Loucy (cell line): ENCODE measurements at regions not wholly inside any gene's neighbourhood (a gene's known extent, or its start where the extent isn't known, plus 50 kb on each side); places are given as distances from the start of the nearest gene placed in this dataset.

Experiments used
- H2AFZ ChIP-seq: fragments of 200-600 bp; sonication (generic); 2 replicates; pipeline ENCODE4 v1.6.0; 2016; ENCODE audit warnings: antibody characterized with exemption, mild to moderate bottlenecking, low read length, moderate library complexity
- H3F3A ChIP-seq: fragments of 200-600 bp; 2 replicates; pipeline ENCODE4 v1.6.0; 2016; ENCODE audit warnings: antibody characterized with exemption, low read depth, mild to moderate bottlenecking
- H3K27me3 ChIP-seq: fragments of 200-600 bp; sonication (generic); 2 replicates; pipeline ENCODE4 v1.6.1; 2014; ENCODE audit warnings: low read length, mild to moderate bottlenecking; ENCODE audit not compliant: insufficient read depth, poor library complexity, severe bottlenecking
- H3K36me3 ChIP-seq: fragments of 200-600 bp; sonication (generic); 2 replicates; pipeline ENCODE4 v1.6.1; 2016; ENCODE audit warnings: low read length; ENCODE audit not compliant: insufficient read depth
- H3K4me1 ChIP-seq: fragments of 200-600 bp; sonication (generic); 2 replicates; pipeline ENCODE4 v1.5.1; 2014; ENCODE audit warnings: low read length, mild to moderate bottlenecking; ENCODE audit not compliant: insufficient read depth, poor library complexity, severe bottlenecking
- H3K4me2 ChIP-seq: fragments of 200-600 bp; sonication (generic); 2 replicates; pipeline ENCODE4 v1.6.0; 2014; ENCODE audit warnings: antibody characterized with exemption, low read length, low read depth, mild to moderate bottlenecking; ENCODE audit not compliant: poor library complexity, severe bottlenecking
- H3K4me3 ChIP-seq: fragments of 200-600 bp; sonication (generic); 2 replicates; pipeline ENCODE4 v1.5.1; 2014; ENCODE audit warnings: low read length, mild to moderate bottlenecking, mixed read lengths; ENCODE audit not compliant: poor library complexity, severe bottlenecking
- H3K79me2 ChIP-seq: fragments of 200-600 bp; sonication (generic); 2 replicates; pipeline ENCODE4 v1.6.1; 2014; ENCODE audit warnings: low read length; ENCODE audit not compliant: insufficient read depth
- H3K9ac ChIP-seq: fragments of 200-600 bp; sonication (generic); 2 replicates; pipeline ENCODE4 v1.6.0; 2014; ENCODE audit warnings: mild to moderate bottlenecking, low read depth, low read length, moderate library complexity; ENCODE audit not compliant: poor library complexity, severe bottlenecking
- H3K9me2 ChIP-seq: fragments of 200-600 bp; sonication (generic); replicated peaks from 2 replicates; pipeline ENCODE4 v1.6.1; 2016; ENCODE audit warnings: low read depth, low read length, mixed read lengths
- H3K9me3 ChIP-seq: fragments of 200-600 bp; sonication (generic); 2 replicates; pipeline ENCODE4 v1.6.1; 2014; ENCODE audit warnings: mild to moderate bottlenecking, antibody characterized with exemption, low read length, low read depth; ENCODE audit not compliant: insufficient read depth
- H4K20me1 ChIP-seq: fragments of 200-600 bp; sonication (generic); 2 replicates; pipeline ENCODE4 v1.6.0; 2014; ENCODE audit warnings: antibody characterized with exemption, low read length, mild to moderate bottlenecking; ENCODE audit not compliant: insufficient read depth, poor library complexity, severe bottlenecking
- EZH2phosphoT487 ChIP-seq: fragments of 200-600 bp; IDR thresholded peaks from 2 replicates; pipeline ENCODE4 v1.6.1; 2018; ENCODE audit warnings: antibody characterized with exemption, mild to moderate bottlenecking, moderate library complexity, borderline replicate concordance
- TF ChIP-seq, protein P1 (sequence below): fragments of 200-600 bp; sonication (generic); conservative IDR thresholded peaks from 2 replicates; pipeline ENCODE4 v1.5.1; 2014; ENCODE audit warnings: mild to moderate bottlenecking, antibody characterized with exemption, low read length

- no peaks in the 10 kb centered on the region for H3K9me2 ChIP-seq
- no peaks in the 10 kb centered on the region for H3K9me3 ChIP-seq
- no peak overlapping the region for H3K4me2 ChIP-seq
- H3K36me3 ChIP-seq = no peaks in the 10 kb centered on the region
- H3K79me2 ChIP-seq = no peaks in the 10 kb centered on the region
- H3K9ac ChIP-seq = no peak overlapping the region
- no peak overlapping the region for H2AFZ ChIP-seq
- no peaks in the 10 kb centered on the region for H4K20me1 ChIP-seq
- peaks cover 14% of the 10 kb centered on the region for H3K4me1 ChIP-seq
- H3K27me3 ChIP-seq = no peaks in the 10 kb centered on the region
- TF ChIP-seq, protein P1, sequence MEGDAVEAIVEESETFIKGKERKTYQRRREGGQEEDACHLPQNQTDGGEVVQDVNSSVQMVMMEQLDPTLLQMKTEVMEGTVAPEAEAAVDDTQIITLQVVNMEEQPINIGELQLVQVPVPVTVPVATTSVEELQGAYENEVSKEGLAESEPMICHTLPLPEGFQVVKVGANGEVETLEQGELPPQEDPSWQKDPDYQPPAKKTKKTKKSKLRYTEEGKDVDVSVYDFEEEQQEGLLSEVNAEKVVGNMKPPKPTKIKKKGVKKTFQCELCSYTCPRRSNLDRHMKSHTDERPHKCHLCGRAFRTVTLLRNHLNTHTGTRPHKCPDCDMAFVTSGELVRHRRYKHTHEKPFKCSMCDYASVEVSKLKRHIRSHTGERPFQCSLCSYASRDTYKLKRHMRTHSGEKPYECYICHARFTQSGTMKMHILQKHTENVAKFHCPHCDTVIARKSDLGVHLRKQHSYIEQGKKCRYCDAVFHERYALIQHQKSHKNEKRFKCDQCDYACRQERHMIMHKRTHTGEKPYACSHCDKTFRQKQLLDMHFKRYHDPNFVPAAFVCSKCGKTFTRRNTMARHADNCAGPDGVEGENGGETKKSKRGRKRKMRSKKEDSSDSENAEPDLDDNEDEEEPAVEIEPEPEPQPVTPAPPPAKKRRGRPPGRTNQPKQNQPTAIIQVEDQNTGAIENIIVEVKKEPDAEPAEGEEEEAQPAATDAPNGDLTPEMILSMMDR = no peak
- no peak for TF ChIP-seq EZH2phosphoT487
- H3K4me3 ChIP-seq = no peak overlapping the region
- no peaks in the 10 kb centered on the region for H3F3A ChIP-seq
These were observed 180.0 kb upstream of the INHBA start for GRCh38 chr7:41882745-41883420.

DNA sequence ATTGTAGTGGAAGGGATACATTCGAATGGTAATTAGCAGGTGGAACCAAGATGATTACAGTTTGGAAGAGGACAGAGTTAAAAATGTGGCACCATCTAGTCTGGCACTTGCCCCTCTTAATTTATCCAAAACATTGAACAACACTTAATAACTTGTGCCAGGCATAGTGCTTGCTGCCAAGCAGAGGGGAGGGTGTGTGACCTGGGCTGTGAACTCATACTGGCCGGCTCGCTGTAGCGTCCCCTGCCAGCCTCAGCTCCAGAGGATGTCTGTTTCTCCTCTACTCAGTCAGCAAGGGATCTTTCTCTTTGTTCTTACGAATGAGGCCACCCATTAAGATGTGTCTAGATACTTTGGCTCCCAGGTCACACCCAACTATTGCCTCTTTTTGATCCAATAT is 179.4 kb upstream of the INHBA start:
- H3K9ac ChIP-seq = no peak overlapping the region
- H3K79me2 ChIP-seq = no peaks in the 10 kb centered on the region
- H3K4me1 ChIP-seq = peaks cover 14% of the 10 kb centered on the region
- TF ChIP-seq, protein P1 = no peak
- TF ChIP-seq EZH2phosphoT487 = no peak
- H3K27me3 ChIP-seq = no peaks in the 10 kb centered on the region
- no peaks in the 10 kb centered on the region for H4K20me1 ChIP-seq
- peak overlapping the region; percentile 14 for H3K4me2 ChIP-seq
- no peaks in the 10 kb centered on the region for H3K9me2 ChIP-seq
- no peak overlapping the region for H3K4me3 ChIP-seq
- H3F3A ChIP-seq = no peaks in the 10 kb centered on the region
- no peak overlapping the region for H2AFZ ChIP-seq
- H3K36me3 ChIP-seq = no peaks in the 10 kb centered on the region
- H3K9me3 ChIP-seq = no peaks in the 10 kb centered on the region

DNA sequence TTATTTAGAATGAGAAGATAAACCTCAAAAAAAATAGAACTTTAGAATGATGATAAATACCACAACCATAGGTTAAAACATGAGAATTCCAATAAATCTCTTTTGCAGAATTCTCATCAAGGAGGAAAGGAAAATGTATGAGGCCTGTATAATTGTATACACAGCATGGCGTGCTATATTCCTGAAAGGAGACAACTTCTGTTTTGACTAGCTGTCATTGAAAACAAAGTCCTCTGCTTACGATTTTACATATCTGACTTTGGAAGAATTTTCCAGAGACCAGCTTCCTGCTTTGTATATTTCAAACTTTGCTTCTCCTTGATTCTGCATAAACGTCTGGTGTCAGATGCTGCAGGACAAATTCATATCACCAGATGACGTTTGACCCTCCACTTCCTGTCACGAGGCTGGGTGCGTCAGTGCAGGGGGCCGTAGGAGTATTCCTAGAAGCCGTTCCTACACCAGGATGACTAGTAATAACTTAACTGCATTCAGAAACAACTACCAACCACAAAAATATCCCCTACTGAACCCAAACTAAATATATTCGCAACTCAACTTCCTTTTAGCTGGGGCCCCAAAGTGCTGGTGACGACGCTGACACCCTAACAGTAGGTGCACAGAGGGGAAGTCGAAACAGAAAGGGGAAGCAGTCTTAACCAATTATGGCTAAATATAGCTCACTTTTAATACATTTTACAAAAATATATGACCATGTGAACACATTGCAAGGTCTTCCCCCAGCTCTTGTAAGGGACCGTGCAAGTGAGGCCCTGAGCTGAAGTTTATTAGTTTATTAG is 178.6 kb upstream of the INHBA start:
- Histone ChIP-seq H3K79me2 (no peaks in the 10 kb centered on the region), H4K20me1 (no peaks in the 10 kb centered on the region), H3K36me3 (no peaks in the 10 kb centered on the region), H3K9ac (no peak overlapping the region), H2AFZ (0 out of 2 replicates have a peak overlapping the region, but pooled peaks have one; percentile 39), H3K4me2 (peak overlapping the region; percentile 14), H3K9me3 (no peaks in the 10 kb centered on the region), H3K9me2 (no peaks in the 10 kb centered on the region), H3K4me1 (peaks cover 14% of the 10 kb centered on the region), H3K27me3 (no peaks in the 10 kb centered on the region), H3K4me3 (no peak overlapping the region), H3F3A (no peaks in the 10 kb centered on the region)
- TF ChIP-seq, protein P1 = no peak
- TF ChIP-seq EZH2phosphoT487 = no peak
